GM12892 (cell line): ENCODE measurements at regions not wholly inside any gene's neighbourhood (a gene's known extent, or its start where the extent isn't known, plus 50 kb on each side); places are given as distances from the start of the nearest gene placed in this dataset.

Source experiments
- POLR2A ChIP-seq: IDR thresholded peaks from 2 replicates; pipeline ENCODE4 v1.6.1; 2011; ENCODE audit warnings: low read depth, low read length, control low read depth
- POLR2AphosphoS5 ChIP-seq: IDR thresholded peaks from 2 replicates; pipeline ENCODE4 v1.6.1; 2011; ENCODE audit warnings: low read depth, low read length, control low read depth
- TAF1 ChIP-seq: IDR thresholded peaks from 2 replicates; pipeline ENCODE4 v1.6.1; 2011; ENCODE audit warnings: low read depth, mild to moderate bottlenecking, control low read depth, low read length, borderline replicate concordance

DNA sequence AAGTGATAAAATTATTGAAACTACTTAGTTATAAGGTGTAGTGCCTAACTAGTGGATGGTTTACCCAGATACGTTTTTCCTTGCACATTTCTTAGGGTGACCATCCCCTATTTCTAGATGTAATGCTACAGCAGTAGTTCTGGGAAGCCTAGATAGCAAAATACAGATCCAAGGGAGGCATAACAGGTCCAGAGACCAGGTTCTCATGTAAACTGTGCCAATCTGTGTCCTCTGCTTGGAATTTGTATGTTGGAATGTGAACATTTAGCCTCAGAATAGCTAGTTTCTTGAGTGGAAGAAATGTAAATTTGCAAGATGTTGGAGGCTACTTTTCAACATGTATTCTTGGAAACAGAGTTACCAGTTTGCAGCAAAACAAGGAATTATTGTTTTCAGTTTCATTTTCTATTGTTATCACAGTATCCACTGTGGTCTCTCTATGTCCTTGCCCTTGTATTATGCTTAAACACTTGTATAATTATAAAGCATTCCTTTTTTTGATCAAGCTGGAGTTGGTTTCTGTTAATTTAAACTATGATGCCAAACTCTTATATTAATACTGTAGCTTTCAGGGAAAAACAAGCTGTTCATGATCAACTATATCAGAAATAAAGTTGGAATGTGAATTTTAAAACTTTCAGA, 102.0 kb upstream of the BRINP3 start:
- no peak for TF ChIP-seq POLR2A
- TF ChIP-seq POLR2AphosphoS5 = no peak
- no peak for TF ChIP-seq TAF1
